Activated naive CD4-positive, alpha-beta T cell treated with anti-CD3 and anti-CD28 coated beads, Interleukin-2, amount 50 U/mL, for 72 hours (primary cell): ENCODE measurements at regions not wholly inside any gene's neighbourhood (a gene's known extent, or its start where the extent isn't known, plus 50 kb on each side); places are given as distances from the start of the nearest gene placed in this dataset.
"Not testable (repeated sequence)": the region's sequence is repeated elsewhere in the genome, so short reads cannot be mapped to it uniquely, and the experiment has no call there.

Experiments
- ATAC-seq, 2 donors: fragments of 150-1000 bp; cut with Tn5 transposase; 2 replicates each; pipeline ENCODE4 v1.10.0; 2021; ENCODE audit warnings: mild to moderate bottlenecking in 2 of 2, moderate library complexity in 2 of 2
- DNase-seq, 2 donors: peaks; one replicate each; pipeline ENCODE4 v3.0.0; 2021 to 2022; ENCODE audit warnings: low spot score in 2 of 2
- H3K27ac Mint-ChIP-seq, 2 donors: one replicate each; pipeline ENCODE4 v1.8.0; 2022; ENCODE audit warnings: mild to moderate bottlenecking in 2 of 2, mixed read lengths in 2 of 2
- H3K36me3 Mint-ChIP-seq, 2 donors: one replicate each; pipeline ENCODE4 v1.8.0; 2022; ENCODE audit warnings: mixed read lengths in 2 of 2
- H3K9me3 Mint-ChIP-seq, 2 donors: one replicate each; pipeline ENCODE4 v1.8.0; 2022; ENCODE audit warnings: mixed read lengths in 2 of 2

- DNase-seq, result no peak
- no peak overlapping the region for H3K27ac Mint-ChIP-seq
- H3K36me3 Mint-ChIP-seq, result no peaks in the 10 kb centered on the region
- H3K9me3 Mint-ChIP-seq, result no peaks in the 10 kb centered on the region
- ATAC-seq, result no peak
Measured at GRCh38 chr10:101280511-101280910, 51.2 kb upstream of the LBX1 start.

DNA sequence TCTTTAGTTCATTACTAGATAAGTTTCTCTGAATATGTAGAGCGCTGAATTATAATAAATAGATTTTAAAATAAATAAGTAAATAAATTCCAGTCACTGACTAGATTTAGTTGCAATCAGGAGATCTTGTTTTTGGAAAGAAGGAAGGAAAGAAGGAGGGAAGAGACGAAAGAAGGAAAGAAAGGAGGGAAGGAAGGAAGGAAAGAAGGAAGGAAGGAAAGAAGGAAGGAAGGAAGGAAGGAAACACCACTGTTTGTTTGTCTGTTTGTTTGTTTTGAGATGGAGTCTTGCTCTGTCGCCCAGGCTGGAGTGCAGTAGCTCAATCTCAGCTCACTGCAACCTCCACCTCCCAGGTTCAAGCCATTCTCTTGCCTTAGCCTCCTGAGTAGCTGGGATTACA lies 51.7 kb upstream of the LBX1 start:
- not testable (repeated sequence) for H3K27ac Mint-ChIP-seq, H3K36me3 Mint-ChIP-seq, DNase-seq, H3K9me3 Mint-ChIP-seq, ATAC-seq

- no peaks in the 10 kb centered on the region for H3K36me3 Mint-ChIP-seq
- no peak overlapping the region for H3K27ac Mint-ChIP-seq
- no peaks in the 10 kb centered on the region for H3K9me3 Mint-ChIP-seq
- DNase-seq (no peak), ATAC-seq (no peak)
Measured at GRCh38 chr10:101282947-101283346, 53.7 kb upstream of the LBX1 start.

DNA sequence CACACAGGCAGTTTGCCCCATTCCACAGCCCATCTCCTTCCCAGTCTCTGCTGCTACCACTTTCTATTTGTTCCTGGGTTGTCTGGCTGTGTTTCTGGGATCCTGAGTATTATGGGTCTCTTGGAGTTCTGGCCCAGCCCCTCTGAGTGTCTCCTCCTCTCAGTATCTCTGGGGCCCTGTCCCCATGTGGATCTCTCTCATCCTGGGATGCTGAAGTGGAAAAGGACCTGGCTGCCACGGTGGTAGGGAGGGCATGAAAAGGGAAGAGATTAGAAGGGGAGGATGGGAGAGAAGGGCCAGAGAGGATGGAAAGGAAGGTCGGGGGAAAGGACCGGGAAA lies 54.5 kb upstream of the LBX1 start:
- Mint-ChIP-seq H3K27ac (no peak overlapping the region), H3K36me3 (no peaks in the 10 kb centered on the region), H3K9me3 (no peaks in the 10 kb centered on the region)
- ATAC-seq, result no peak
- DNase-seq, result no peak

DNA sequence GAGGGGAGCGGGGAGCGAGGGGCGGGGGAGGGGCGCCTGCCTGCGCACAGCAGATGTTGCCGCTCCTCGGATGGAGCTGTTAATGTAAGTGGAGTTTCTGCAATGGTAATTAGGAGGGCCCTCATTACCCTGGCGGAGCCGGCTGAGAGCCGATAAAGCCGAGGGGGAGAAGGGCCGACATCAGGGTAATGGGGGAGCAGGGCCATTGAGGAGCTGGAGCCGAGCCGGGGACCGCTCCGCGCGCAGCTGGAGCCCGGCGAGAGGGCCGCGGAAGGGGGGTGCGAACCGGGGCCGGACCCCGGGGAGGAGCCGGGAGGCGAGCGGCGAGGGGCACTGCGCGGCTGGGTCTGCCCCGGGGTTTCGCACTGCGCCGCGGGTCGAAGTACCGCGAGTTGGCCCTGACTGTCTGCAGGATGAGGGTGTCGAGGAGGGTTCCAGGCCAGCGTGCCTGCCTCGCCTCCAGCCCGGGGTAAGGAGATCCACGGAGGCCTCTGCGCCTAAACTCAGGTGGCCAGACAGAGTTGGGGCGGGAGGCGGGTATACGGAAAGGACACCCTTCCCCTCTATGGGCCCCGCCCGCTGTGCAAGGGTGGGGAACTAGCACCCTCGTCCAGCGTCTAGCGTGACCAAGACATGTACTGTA lies 55.0 kb upstream of the LBX1 start:
- Mint-ChIP-seq H3K36me3 (no peaks in the 10 kb centered on the region), H3K9me3 (no peaks in the 10 kb centered on the region), H3K27ac (no peak overlapping the region)
- ATAC-seq (peak in 1 of 2 donors; percentile 56), DNase-seq (no peak)

- no peak for ATAC-seq
- H3K27ac Mint-ChIP-seq, result no peak overlapping the region
- no peak for DNase-seq
- H3K36me3 Mint-ChIP-seq, result no peaks in the 10 kb centered on the region
- no peaks in the 10 kb centered on the region for H3K9me3 Mint-ChIP-seq
Measured at GRCh38 chr10:101284744-101285463, 55.6 kb upstream of the LBX1 start.

DNA sequence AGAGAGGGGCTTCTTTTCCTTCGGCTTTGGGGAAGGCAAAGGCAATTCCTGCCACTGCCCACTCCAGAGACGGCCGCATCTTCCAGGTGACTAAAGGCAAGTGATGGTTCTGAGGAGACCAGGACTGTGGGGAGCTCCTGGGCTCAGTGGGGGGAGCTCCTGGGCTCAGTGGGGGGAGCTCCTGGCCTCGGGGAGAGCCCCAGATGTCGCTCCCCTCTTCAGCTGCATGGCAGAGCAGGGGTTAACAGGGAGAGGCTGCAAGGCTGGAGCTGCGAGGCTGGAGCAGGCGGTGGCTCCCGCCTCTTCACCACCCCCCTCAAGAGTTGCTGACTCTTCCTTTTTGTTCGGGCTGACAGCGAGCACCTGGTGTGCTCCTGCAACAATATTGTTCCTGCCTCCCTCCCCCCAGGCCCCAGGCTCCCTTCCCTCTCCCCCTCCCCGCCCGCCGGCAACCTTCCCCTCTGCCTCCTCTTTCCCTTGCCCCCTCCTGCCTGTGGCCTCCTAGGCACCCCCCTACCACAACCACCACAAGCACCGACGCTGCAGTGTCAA lies 56.3 kb upstream of the LBX1 start:
- no peak overlapping the region for H3K27ac Mint-ChIP-seq
- no peak for ATAC-seq
- H3K36me3 Mint-ChIP-seq, result no peaks in the 10 kb centered on the region
- no peaks in the 10 kb centered on the region for H3K9me3 Mint-ChIP-seq
- DNase-seq, result no peak

- no peak for DNase-seq
- Mint-ChIP-seq H3K9me3 (no peaks in the 10 kb centered on the region), H3K27ac (no peak overlapping the region), H3K36me3 (no peaks in the 10 kb centered on the region)
- no peak for ATAC-seq
Measured at GRCh38 chr10:101286248-101287046, 57.2 kb upstream of the LBX1 start.

- H3K36me3 Mint-ChIP-seq, result no peaks in the 10 kb centered on the region
- no peaks in the 10 kb centered on the region for H3K9me3 Mint-ChIP-seq
- DNase-seq (no peak), ATAC-seq (no peak)
- peak overlapping the region in 1 of 2 donors; percentile 57 for H3K27ac Mint-ChIP-seq
Measured at GRCh38 chr10:101287183-101287996, 58.1 kb upstream of the LBX1 start.

DNA sequence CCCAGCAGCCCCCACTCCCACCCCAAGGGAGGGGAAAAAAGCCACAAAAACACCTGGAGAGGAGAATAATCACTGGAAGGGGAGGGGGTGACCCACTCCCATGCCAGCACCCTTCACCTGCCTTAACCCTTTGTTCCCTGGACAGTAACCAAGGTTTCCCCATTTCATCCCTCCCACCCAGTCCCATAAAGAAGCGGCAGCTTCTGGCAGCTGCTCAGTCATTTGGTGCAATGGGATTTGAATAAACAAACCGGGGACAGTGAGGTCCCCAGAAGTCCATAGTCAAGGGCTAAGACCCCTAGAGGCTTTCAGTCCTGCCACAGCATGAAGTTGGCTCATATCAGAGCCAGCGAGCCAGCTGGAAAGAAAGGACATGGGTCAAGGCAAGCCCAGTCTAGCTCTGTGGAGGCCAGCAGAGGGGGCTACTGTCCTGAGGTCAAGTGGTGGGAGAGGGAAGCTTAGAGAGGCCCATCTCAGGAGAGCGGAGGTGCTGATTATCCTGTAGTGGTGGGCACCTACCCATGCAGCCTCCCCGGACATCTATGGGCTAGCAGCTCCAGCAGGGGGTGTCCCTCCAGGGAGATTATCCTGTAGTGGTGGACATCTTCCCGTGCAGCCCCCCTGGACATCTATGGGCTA lies 58.9 kb upstream of the LBX1 start:
- Mint-ChIP-seq H3K27ac (peak overlapping the region in 1 of 2 donors; percentile 57), H3K9me3 (no peaks in the 10 kb centered on the region), H3K36me3 (no peaks in the 10 kb centered on the region)
- peak in 1 of 2 donors; percentile 45 for ATAC-seq
- DNase-seq, result no peak

- H3K9me3 Mint-ChIP-seq, result no peaks in the 10 kb centered on the region
- DNase-seq, result no peak
- H3K27ac Mint-ChIP-seq, result no peak overlapping the region
- H3K36me3 Mint-ChIP-seq, result no peaks in the 10 kb centered on the region
- ATAC-seq, result no peak
Measured at GRCh38 chr10:101289541-101289940, 60.3 kb upstream of the LBX1 start.

DNA sequence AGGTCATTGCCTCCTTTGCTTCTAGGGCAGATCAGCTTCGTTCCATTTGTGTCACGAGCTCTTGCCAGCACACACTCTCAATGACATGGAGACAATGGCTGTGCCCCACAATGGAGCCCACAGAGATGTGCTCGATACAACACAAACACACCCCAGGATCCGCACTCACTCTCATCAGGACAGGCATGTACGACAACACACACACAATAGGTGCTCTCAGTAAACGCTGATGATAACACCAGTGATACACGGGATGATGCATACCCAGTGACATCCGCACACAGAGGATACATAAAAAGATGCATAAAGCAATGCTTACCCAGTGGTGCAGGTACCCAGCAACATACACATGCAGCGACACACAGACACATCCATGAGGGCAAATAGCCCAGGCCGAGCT lies 61.2 kb upstream of the LBX1 start:
- no peak overlapping the region for H3K27ac Mint-ChIP-seq
- ATAC-seq (no peak), DNase-seq (no peak)
- no peaks in the 10 kb centered on the region for H3K9me3 Mint-ChIP-seq
- no peaks in the 10 kb centered on the region for H3K36me3 Mint-ChIP-seq

GRCh38 chr10:101290881-101291280 lies 61.6 kb upstream of the LBX1 start:
- H3K27ac Mint-ChIP-seq, result no peak overlapping the region
- peak in 1 of 2 donors; percentile 12 for ATAC-seq
- no peaks in the 10 kb centered on the region for H3K9me3 Mint-ChIP-seq
- DNase-seq, result no peak
- H3K36me3 Mint-ChIP-seq, result no peaks in the 10 kb centered on the region

GRCh38 chr10:101291331-101292193 lies 62.3 kb upstream of the LBX1 start:
- Mint-ChIP-seq H3K36me3 (no peaks in the 10 kb centered on the region), H3K9me3 (no peaks in the 10 kb centered on the region), H3K27ac (no peak overlapping the region)
- DNase-seq (no peak), ATAC-seq (peak; percentile 59 to 78)

- Mint-ChIP-seq H3K36me3 (no peaks in the 10 kb centered on the region), H3K27ac (no peak overlapping the region), H3K9me3 (no peaks in the 10 kb centered on the region)
- DNase-seq (no peak), ATAC-seq (peak; percentile 16 to 24)
Measured at GRCh38 chr10:101292194-101293006, 61.6 kb upstream of the BTRC start.
